HUES48 (cell line): ENCODE measurements at regions not wholly inside any gene's neighbourhood (a gene's known extent, or its start where the extent isn't known, plus 50 kb on each side); places are given as distances from the start of the nearest gene placed in this dataset.
"Not testable (repeated sequence)": the region's sequence is repeated elsewhere in the genome, so short reads cannot be mapped to it uniquely, and the experiment has no call there.

Experiments
- H3K27ac ChIP-seq: one replicate; pipeline ENCODE4 v1.7.0; 2013; ENCODE audit warnings: low read depth, low read length, inconsistent platforms
- H3K27me3 ChIP-seq: 2 replicates; pipeline ENCODE4 v1.6.1; 2013; ENCODE audit warnings: mild to moderate bottlenecking, low read length; ENCODE audit not compliant: control insufficient read depth, insufficient read depth
- H3K36me3 ChIP-seq: 2 replicates; pipeline ENCODE4 v1.6.1; 2013; ENCODE audit warnings: low read length; ENCODE audit not compliant: control insufficient read depth, insufficient read depth
- H3K4me1 ChIP-seq: 2 replicates; pipeline ENCODE4 v1.6.1; 2013; ENCODE audit warnings: mild to moderate bottlenecking, low read length; ENCODE audit not compliant: control insufficient read depth, insufficient read depth
- H3K4me3 ChIP-seq: 2 replicates; pipeline ENCODE4 v1.5.1; 2013; ENCODE audit warnings: mild to moderate bottlenecking, low read depth, low read length
- H3K9ac ChIP-seq: 2 replicates; pipeline ENCODE4 v1.6.1; 2013; ENCODE audit warnings: mild to moderate bottlenecking, low read depth, low read length, moderate library complexity
- H3K9me3 ChIP-seq: 2 replicates; pipeline ENCODE4 v1.6.1; 2013; ENCODE audit warnings: low read length; ENCODE audit not compliant: control insufficient read depth, insufficient read depth

- Histone ChIP-seq H3K9ac (no peak overlapping the region), H3K4me1 (no peaks in the 10 kb centered on the region), H3K27me3 (no peaks in the 10 kb centered on the region), H3K27ac (no peak overlapping the region), H3K9me3 (no peaks in the 10 kb centered on the region), H3K36me3 (no peaks in the 10 kb centered on the region), H3K4me3 (no peak overlapping the region)
Observed at GRCh38 chr4:115187136-115187535, 73.7 kb upstream of the NDST4 start.

GRCh38 chr4:115179438-115180062, 66.1 kb upstream of the NDST4 start:
- not testable (repeated sequence) for H3K9ac ChIP-seq, H3K4me3 ChIP-seq, H3K9me3 ChIP-seq, H3K27ac ChIP-seq, H3K36me3 ChIP-seq, H3K27me3 ChIP-seq, H3K4me1 ChIP-seq

- not testable (repeated sequence) for H3K4me3 ChIP-seq, H3K4me1 ChIP-seq, H3K27ac ChIP-seq, H3K9ac ChIP-seq, H3K36me3 ChIP-seq, H3K27me3 ChIP-seq, H3K9me3 ChIP-seq
Observed at GRCh38 chr4:115178687-115179086, 65.3 kb upstream of the NDST4 start.

GRCh38 chr4:115171220-115171619, 57.8 kb upstream of the NDST4 start:
- no peak overlapping the region for H3K27ac ChIP-seq
- H3K27me3 ChIP-seq, result no peaks in the 10 kb centered on the region
- H3K4me1 ChIP-seq, result no peaks in the 10 kb centered on the region
- H3K9me3 ChIP-seq, result no peaks in the 10 kb centered on the region
- no peaks in the 10 kb centered on the region for H3K36me3 ChIP-seq
- H3K4me3 ChIP-seq, result no peak overlapping the region
- no peak overlapping the region for H3K9ac ChIP-seq

GRCh38 chr4:115165503-115165902, 52.1 kb upstream of the NDST4 start:
- Histone ChIP-seq H3K27ac (no peak overlapping the region), H3K4me1 (no peaks in the 10 kb centered on the region), H3K36me3 (no peaks in the 10 kb centered on the region), H3K9me3 (no peaks in the 10 kb centered on the region), H3K4me3 (no peak overlapping the region), H3K27me3 (no peaks in the 10 kb centered on the region), H3K9ac (no peak overlapping the region)
